GM23338 (cell line): ENCODE measurements at regions not wholly inside any gene's neighbourhood (a gene's known extent, or its start where the extent isn't known, plus 50 kb on each side); places are given as distances from the start of the nearest gene placed in this dataset.

Experiments
- CREB1 ChIP-seq: fragments of 250-450 bp; sonication (Bioruptor Pico); IDR thresholded peaks from 2 replicates; pipeline ENCODE4 v1.5.0; 2020; ENCODE audit warnings: low read depth, mild to moderate bottlenecking, moderate library complexity
- CTCF ChIP-seq, 2 experiments: fragments of 200-600 bp in 1 of 2; sonication (generic) in 1 of 2; conservative IDR thresholded peaks; 2 replicates each; pipeline versions ENCODE4 v1.5.1 to v1.6.1; 2016 to 2017; ENCODE audit warnings: antibody characterized with exemption in 2 of 2, low read depth in 2 of 2, mild to moderate bottlenecking in 2 of 2, moderate library complexity in 1 of 2
- EZH2 ChIP-seq: fragments of 200-600 bp; sonication (generic); IDR thresholded peaks from one replicate; pipeline ENCODE4 v1.8.0; 2017; ENCODE audit warnings: antibody characterized with exemption, mild to moderate bottlenecking, low read depth; ENCODE audit not compliant: unreplicated experiment
- REST ChIP-seq: IDR thresholded peaks from one replicate; pipeline ENCODE4 v1.6.1; 2018; ENCODE audit warnings: antibody characterized with exemption; ENCODE audit not compliant: unreplicated experiment

- TF ChIP-seq CTCF (conservative IDR thresholded peaks at IDR 0.05; ENCODE audit: low read depth in 2 of 2) (no peak), CREB1 (CRISPR knock-in tag) (no peak), EZH2 (no peak), REST (no peak)
Observed at GRCh38 chr9:111163716-111164389, 125.6 kb upstream of the LPAR1 start.
